Astrocyte (in vitro differentiated cells and primary cell): ENCODE measurements at regions not wholly inside any gene's neighbourhood (a gene's known extent, or its start where the extent isn't known, plus 50 kb on each side); places are given as distances from the start of the nearest gene placed in this dataset.

ENCODE experiments used
- DNase-seq: peaks from one replicate; pipeline ENCODE4 v3.0.0-alpha.2; 2010; ENCODE audit warnings: low read depth
- FAIRE-seq: peaks from 2 replicates; lab custom pipeline; 2011; peaks lifted over from hg19 to GRCh38; lab: Jason Lieb, UNC
- H2AFZ ChIP-seq: 2 replicates; pipeline ENCODE4 v1.6.0; 2012; ENCODE audit warnings: low read depth, low read length, inconsistent platforms
- H3K27ac ChIP-seq: 2 replicates; pipeline ENCODE4 v1.5.1; 2011; ENCODE audit warnings: low read depth, low read length, inconsistent platforms
- H3K27me3 ChIP-seq: 2 replicates; pipeline ENCODE4 v1.6.0; 2011; ENCODE audit warnings: low read length, inconsistent platforms; ENCODE audit not compliant: insufficient read depth
- H3K36me3 ChIP-seq: 2 replicates; pipeline ENCODE4 v1.5.1; 2011; ENCODE audit warnings: low read length, inconsistent platforms; ENCODE audit not compliant: insufficient read depth
- H3K4me1 ChIP-seq: 2 replicates; pipeline ENCODE4 v1.5.1; 2011; ENCODE audit warnings: low read length, inconsistent platforms; ENCODE audit not compliant: insufficient read depth
- H3K4me2 ChIP-seq: 2 replicates; pipeline ENCODE4 v1.6.0; 2012; ENCODE audit warnings: low read length, inconsistent platforms
- H3K4me3 ChIP-seq: 2 replicates; pipeline ENCODE4 v1.5.1; 2011; ENCODE audit warnings: low read depth, mild to moderate bottlenecking, low read length, inconsistent platforms; ENCODE audit not compliant: insufficient read depth
- H3K79me2 ChIP-seq: 2 replicates; pipeline ENCODE4 v1.6.0; 2012; ENCODE audit warnings: mild to moderate bottlenecking, low read length, inconsistent platforms; ENCODE audit not compliant: insufficient read depth
- H3K9ac ChIP-seq: 2 replicates; pipeline ENCODE4 v1.6.0; 2012; ENCODE audit warnings: mild to moderate bottlenecking, low read length, inconsistent platforms
- H3K9me3 ChIP-seq: 2 replicates; pipeline ENCODE4 v1.5.1; 2012; ENCODE audit warnings: low read depth, mild to moderate bottlenecking, low read length, inconsistent platforms; ENCODE audit not compliant: insufficient read depth
- H4K20me1 ChIP-seq: 2 replicates; pipeline ENCODE4 v1.6.0; 2012; ENCODE audit warnings: low read length, inconsistent platforms; ENCODE audit not compliant: insufficient read depth
- H3K27ac Mint-ChIP-seq: one replicate; pipeline ENCODE4 v1.8.0; 2021; ENCODE audit warnings: mild to moderate bottlenecking, mixed read lengths; ENCODE audit not compliant: unreplicated experiment
- H3K27me3 Mint-ChIP-seq: one replicate; pipeline ENCODE4 v1.8.0; 2021; ENCODE audit warnings: low read depth, mixed read lengths; ENCODE audit not compliant: unreplicated experiment
- H3K36me3 Mint-ChIP-seq: one replicate; pipeline ENCODE4 v1.8.0; 2021; ENCODE audit warnings: low read depth, mixed read lengths; ENCODE audit not compliant: unreplicated experiment
- H3K4me1 Mint-ChIP-seq: one replicate; pipeline ENCODE4 v1.8.0; 2021; ENCODE audit warnings: low read depth, mixed read lengths; ENCODE audit not compliant: unreplicated experiment
- H3K4me3 Mint-ChIP-seq: one replicate; pipeline ENCODE4 v1.8.0; 2021; ENCODE audit warnings: mild to moderate bottlenecking, moderate library complexity, mixed read lengths; ENCODE audit not compliant: unreplicated experiment
- H3K9me3 Mint-ChIP-seq: one replicate; pipeline ENCODE4 v1.8.0; 2021; ENCODE audit warnings: mild to moderate bottlenecking, mixed read lengths; ENCODE audit not compliant: unreplicated experiment
- CTCF ChIP-seq: IDR thresholded peaks from 2 replicates; pipeline ENCODE4 v1.5.1; 2011; ENCODE audit warnings: low read depth, mild to moderate bottlenecking, inconsistent platforms, low read length, moderate library complexity; ENCODE audit not compliant: insufficient read depth
- EZH2 ChIP-seq: IDR thresholded peaks from 2 replicates; pipeline ENCODE4 v1.6.1; 2012; ENCODE audit warnings: mild to moderate bottlenecking, low read length, inconsistent platforms; ENCODE audit not compliant: insufficient read depth

GRCh38 chr11:109123816-109124787 lies 297.9 kb upstream of the C11orf87 start:
- Histone ChIP-seq H4K20me1 (no peaks in the 10 kb centered on the region), H3K9me3 (no peaks in the 10 kb centered on the region), H3K4me3 (no peak overlapping the region), H3K27me3 (no peaks in the 10 kb centered on the region), H3K4me2 (peak overlapping the region; percentile 16), H3K9ac (no peak overlapping the region), H2AFZ (no peak overlapping the region), H3K4me1 (no peaks in the 10 kb centered on the region), H3K27ac (no peak overlapping the region), H3K79me2 (no peaks in the 10 kb centered on the region), H3K36me3 (no peaks in the 10 kb centered on the region)
- Mint-ChIP-seq H3K27me3 (peaks cover 3% of the 10 kb centered on the region), H3K27ac (no peak overlapping the region), H3K36me3 (no peaks in the 10 kb centered on the region), H3K4me1 (peaks cover 8% of the 10 kb centered on the region), H3K9me3 (peaks cover 2% of the 10 kb centered on the region), H3K4me3 (no peak overlapping the region)
- FAIRE-seq = peak; percentile 26
- TF ChIP-seq CTCF (no peak), EZH2 (no peak)
- peak; percentile 27 for DNase-seq

GRCh38 chr11:109130910-109131309 lies 291.1 kb upstream of the C11orf87 start:
- no peak overlapping the region for H3K4me2 ChIP-seq
- FAIRE-seq (no peak), DNase-seq (no peak)
- H3K4me1 ChIP-seq = no peaks in the 10 kb centered on the region
- TF ChIP-seq EZH2 = no peak
- TF ChIP-seq CTCF = no peak
- H3K4me3 ChIP-seq = no peak overlapping the region
- Mint-ChIP-seq H3K4me3 (no peak overlapping the region), H3K4me1 (no peaks in the 10 kb centered on the region), H3K9me3 (no peaks in the 10 kb centered on the region), H3K36me3 (no peaks in the 10 kb centered on the region), H3K27ac (no peak overlapping the region), H3K27me3 (no peaks in the 10 kb centered on the region)
- no peak overlapping the region for H2AFZ ChIP-seq
- H3K27ac ChIP-seq = no peak overlapping the region
- no peaks in the 10 kb centered on the region for H3K9me3 ChIP-seq
- no peaks in the 10 kb centered on the region for H3K36me3 ChIP-seq
- no peaks in the 10 kb centered on the region for H3K79me2 ChIP-seq
- no peaks in the 10 kb centered on the region for H4K20me1 ChIP-seq
- no peaks in the 10 kb centered on the region for H3K27me3 ChIP-seq
- no peak overlapping the region for H3K9ac ChIP-seq

GRCh38 chr11:109132539-109132938 lies 289.5 kb upstream of the C11orf87 start:
- no peak overlapping the region for H3K27ac Mint-ChIP-seq
- no peak overlapping the region for H3K4me3 Mint-ChIP-seq
- H3K36me3 Mint-ChIP-seq = no peaks in the 10 kb centered on the region
- H2AFZ ChIP-seq = no peak overlapping the region
- TF ChIP-seq EZH2 (no peak), CTCF (no peak)
- H3K4me2 ChIP-seq = no peak overlapping the region
- no peak overlapping the region for H3K27ac ChIP-seq
- H3K36me3 ChIP-seq = no peaks in the 10 kb centered on the region
- H3K27me3 Mint-ChIP-seq = no peaks in the 10 kb centered on the region
- no peak overlapping the region for H3K9ac ChIP-seq
- no peaks in the 10 kb centered on the region for H3K9me3 Mint-ChIP-seq
- H3K79me2 ChIP-seq = no peaks in the 10 kb centered on the region
- no peaks in the 10 kb centered on the region for H3K9me3 ChIP-seq
- H4K20me1 ChIP-seq = no peaks in the 10 kb centered on the region
- DNase-seq = no peak
- no peaks in the 10 kb centered on the region for H3K4me1 Mint-ChIP-seq
- no peaks in the 10 kb centered on the region for H3K4me1 ChIP-seq
- H3K4me3 ChIP-seq = no peak overlapping the region
- H3K27me3 ChIP-seq = no peaks in the 10 kb centered on the region
- FAIRE-seq = no peak
